ENCODE measurements at regions not wholly inside any gene's neighbourhood (a gene's known extent, or its start where the extent isn't known, plus 50 kb on each side); places are given as distances from the start of the nearest gene placed in this dataset.

DNA sequence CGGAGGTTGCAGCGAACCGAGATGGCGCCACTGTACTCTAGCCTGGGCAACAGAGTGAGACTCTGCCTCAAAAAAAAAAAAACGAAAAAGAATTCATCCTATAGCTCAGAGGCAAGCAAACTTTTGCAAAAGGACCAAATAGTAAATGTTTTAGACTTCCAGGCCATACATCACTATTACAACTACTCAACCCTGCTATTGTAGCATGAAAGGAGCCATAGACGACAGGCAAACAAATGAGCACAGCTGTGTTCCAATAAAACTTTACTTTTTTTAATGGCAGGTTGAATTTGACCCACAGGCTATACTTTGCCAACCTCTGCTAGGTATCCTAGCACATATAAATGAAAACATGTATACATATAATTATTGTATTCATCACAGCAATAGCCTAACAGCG, 58.9 kb upstream of the SLC30A5 start:
- TF ChIP-seq, protein P1, sequence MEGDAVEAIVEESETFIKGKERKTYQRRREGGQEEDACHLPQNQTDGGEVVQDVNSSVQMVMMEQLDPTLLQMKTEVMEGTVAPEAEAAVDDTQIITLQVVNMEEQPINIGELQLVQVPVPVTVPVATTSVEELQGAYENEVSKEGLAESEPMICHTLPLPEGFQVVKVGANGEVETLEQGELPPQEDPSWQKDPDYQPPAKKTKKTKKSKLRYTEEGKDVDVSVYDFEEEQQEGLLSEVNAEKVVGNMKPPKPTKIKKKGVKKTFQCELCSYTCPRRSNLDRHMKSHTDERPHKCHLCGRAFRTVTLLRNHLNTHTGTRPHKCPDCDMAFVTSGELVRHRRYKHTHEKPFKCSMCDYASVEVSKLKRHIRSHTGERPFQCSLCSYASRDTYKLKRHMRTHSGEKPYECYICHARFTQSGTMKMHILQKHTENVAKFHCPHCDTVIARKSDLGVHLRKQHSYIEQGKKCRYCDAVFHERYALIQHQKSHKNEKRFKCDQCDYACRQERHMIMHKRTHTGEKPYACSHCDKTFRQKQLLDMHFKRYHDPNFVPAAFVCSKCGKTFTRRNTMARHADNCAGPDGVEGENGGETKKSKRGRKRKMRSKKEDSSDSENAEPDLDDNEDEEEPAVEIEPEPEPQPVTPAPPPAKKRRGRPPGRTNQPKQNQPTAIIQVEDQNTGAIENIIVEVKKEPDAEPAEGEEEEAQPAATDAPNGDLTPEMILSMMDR (IDR thresholded peaks at IDR 0.05) = no peak
- TF ChIP-seq EZH2 (IDR thresholded peaks at IDR 0.05; ENCODE audit: borderline replicate concordance, insufficient read depth, low read depth, low read length, poor library complexity, severe bottlenecking) = no peak
- Histone ChIP-seq H3K4me3 (ENCODE audit: control extremely low read depth in 1 of 5, extremely low read depth in 1 of 5, insufficient read depth in 1 of 5, low read depth in 2 of 5, low read length in 4 of 5) (no peak overlapping the region), H2AFZ (ENCODE audit: insufficient read depth, low read depth, low read length, poor library complexity, severe bottlenecking) (no peak overlapping the region), H3K4me1 (ENCODE audit: control insufficient read depth in 2 of 2, insufficient read depth in 2 of 2, low read length in 2 of 2) (no peaks in the 10 kb centered on the region), H3K4me2 (replicated peaks; ENCODE audit: low read depth, low read length, poor library complexity, severe bottlenecking) (no peak overlapping the region), H3K9ac (ENCODE audit: low read length) (no peak overlapping the region), H3K27ac (ENCODE audit: low read length in 2 of 2) (no peak overlapping the region), H3K9me3 (ENCODE audit: control extremely low read depth in 1 of 3, control insufficient read depth in 2 of 3, insufficient read depth in 1 of 3, low read length in 2 of 3) (no peaks in the 10 kb centered on the region), H4K20me1 (ENCODE audit: control insufficient read depth, insufficient read depth, low read length, poor library complexity, severe bottlenecking) (no peaks in the 10 kb centered on the region), H3K27me3 (replicated peaks in 1 of 4; ENCODE audit: control extremely low read depth in 1 of 4, control insufficient read depth in 3 of 4, insufficient read depth in 4 of 4, low read length in 3 of 4) (peaks cover 0 to 4% (median 1%) of the 10 kb centered on the region in 4 experiments), H3K79me2 (ENCODE audit: control insufficient read depth, insufficient read depth, low read length) (no peaks in the 10 kb centered on the region), H3K36me3 (replicated peaks in 1 of 2; ENCODE audit: control extremely low read depth in 1 of 2, control insufficient read depth in 1 of 2, extremely low read depth in 1 of 2, insufficient read depth in 2 of 2, low read length in 1 of 2) (no peaks in the 10 kb centered on the region)
- intact Hi-C loops (cut with micrococcal nuclease) = no loop called here
- H3K27ac Mint-ChIP-seq = no peak overlapping the region
- 91% methylated on average over 5 of the region's 7 CpGs for WGBS (ENCODE audit: insufficient coverage)
- ChIA-PET CTCF (interaction anchor here (0.9 kb wide), 1 partner anchor 8 kb away, joined by 3 read pairs; no protein-coding TSS in a partner anchor), POLR2A (no interaction called here)
- DNase-seq (no peak), ATAC-seq (ENCODE audit: low read depth) (no peak)
- H3K27me3 Mint-ChIP-seq = peaks cover 25% of the 10 kb centered on the region
- H3K4me3 Mint-ChIP-seq = no peak overlapping the region
- H3K4me1 Mint-ChIP-seq = peaks cover 3% of the 10 kb centered on the region
- H3K9me3 Mint-ChIP-seq (ENCODE audit: insufficient read depth) = no peaks in the 10 kb centered on the region

DNA sequence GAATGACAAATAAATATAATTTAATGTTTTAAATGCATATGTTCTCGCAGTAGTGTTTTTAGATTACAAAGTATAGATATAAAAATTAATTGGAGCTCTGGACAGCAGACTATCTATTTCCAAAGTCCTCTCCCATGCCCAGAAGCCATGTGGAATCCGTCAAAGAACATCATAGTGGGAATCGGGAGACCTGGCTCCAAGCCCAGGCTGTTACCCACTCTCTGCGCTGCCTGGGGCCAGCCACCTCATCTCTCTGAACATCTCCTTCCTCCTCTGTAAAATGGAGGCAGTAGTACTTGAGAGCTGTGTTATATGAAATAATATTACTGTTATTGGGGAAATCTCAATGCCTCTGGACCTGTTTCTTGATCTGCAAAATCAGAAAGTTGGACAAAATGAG, 58.1 kb upstream of the SLC30A5 start:
- Histone ChIP-seq H3K4me2 (replicated peaks; ENCODE audit: low read depth, low read length, poor library complexity, severe bottlenecking) (no peak overlapping the region), H3K4me1 (ENCODE audit: control insufficient read depth in 2 of 2, insufficient read depth in 2 of 2, low read length in 2 of 2) (no peaks in the 10 kb centered on the region), H3K9ac (ENCODE audit: low read length) (no peak overlapping the region), H4K20me1 (ENCODE audit: control insufficient read depth, insufficient read depth, low read length, poor library complexity, severe bottlenecking) (no peaks in the 10 kb centered on the region), H3K9me3 (ENCODE audit: control extremely low read depth in 1 of 3, control insufficient read depth in 2 of 3, insufficient read depth in 1 of 3, low read length in 2 of 3) (no peaks in the 10 kb centered on the region), H3K36me3 (replicated peaks in 1 of 2; ENCODE audit: control extremely low read depth in 1 of 2, control insufficient read depth in 1 of 2, extremely low read depth in 1 of 2, insufficient read depth in 2 of 2, low read length in 1 of 2) (no peaks in the 10 kb centered on the region), H3K27ac (ENCODE audit: low read length in 2 of 2) (no peak overlapping the region), H3K79me2 (ENCODE audit: control insufficient read depth, insufficient read depth, low read length) (no peaks in the 10 kb centered on the region), H3K27me3 (replicated peaks in 1 of 4; ENCODE audit: control extremely low read depth in 1 of 4, control insufficient read depth in 3 of 4, insufficient read depth in 4 of 4, low read length in 3 of 4) (peaks cover 0 to 4% (median 1%) of the 10 kb centered on the region in 4 experiments), H3K4me3 (ENCODE audit: control extremely low read depth in 1 of 5, extremely low read depth in 1 of 5, insufficient read depth in 1 of 5, low read depth in 2 of 5, low read length in 4 of 5) (no peak overlapping the region), H2AFZ (ENCODE audit: insufficient read depth, low read depth, low read length, poor library complexity, severe bottlenecking) (no peak overlapping the region)
- intact Hi-C loops (cut with micrococcal nuclease) = no loop called here
- no peak overlapping the region for H3K4me3 Mint-ChIP-seq
- TF ChIP-seq EZH2 (IDR thresholded peaks at IDR 0.05; ENCODE audit: borderline replicate concordance, insufficient read depth, low read depth, low read length, poor library complexity, severe bottlenecking) = no peak
- TF ChIP-seq, protein P1 (IDR thresholded peaks at IDR 0.05) = no peak
- no peak for DNase-seq
- ChIA-PET CTCF (no interaction called here), POLR2A (no interaction called here)
- H3K4me1 Mint-ChIP-seq = peaks cover 3% of the 10 kb centered on the region
- WGBS (ENCODE audit: insufficient coverage) = no CpG with 5 or more reads among the region's 4 CpGs
- ATAC-seq (ENCODE audit: low read depth) = no peak
- no peaks in the 10 kb centered on the region for H3K9me3 Mint-ChIP-seq (ENCODE audit: insufficient read depth)
- peaks cover 22% of the 10 kb centered on the region for H3K27me3 Mint-ChIP-seq
- H3K27ac Mint-ChIP-seq = no peak overlapping the region
